Skin of body (tissue), 1 donor: ENCODE measurements at regions not wholly inside any gene's neighbourhood (a gene's known extent, or its start where the extent isn't known, plus 50 kb on each side); places are given as distances from the start of the nearest gene placed in this dataset.
"Not testable (repeated sequence)": the region's sequence is repeated elsewhere in the genome, so short reads cannot be mapped to it uniquely, and the experiment has no call there.

Source experiments
- DNase-seq: peaks from one replicate; lab custom pipeline; 2025; lab: John Stamatoyannopoulos, UW

DNA sequence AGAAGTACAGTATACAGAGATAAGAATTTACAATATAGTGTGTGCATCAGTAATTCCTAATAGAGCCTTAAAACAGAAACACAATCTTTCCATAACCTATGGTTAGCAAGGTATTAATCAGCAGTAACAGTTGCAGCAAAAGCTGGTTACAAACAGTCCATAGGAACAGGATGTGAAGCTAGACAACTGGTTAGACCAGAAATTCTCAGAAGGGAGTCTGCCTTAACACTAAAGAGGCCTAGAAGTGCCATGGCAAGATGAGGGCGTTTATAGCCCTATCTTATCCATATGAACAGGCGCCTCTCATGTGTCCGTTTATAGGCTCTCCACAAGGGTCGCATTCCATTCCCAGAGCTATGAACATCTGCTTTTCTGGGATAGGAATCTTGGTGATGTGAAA lies 450.1 kb downstream of the C12orf50 start:
- not testable (repeated sequence) for DNase-seq

DNA sequence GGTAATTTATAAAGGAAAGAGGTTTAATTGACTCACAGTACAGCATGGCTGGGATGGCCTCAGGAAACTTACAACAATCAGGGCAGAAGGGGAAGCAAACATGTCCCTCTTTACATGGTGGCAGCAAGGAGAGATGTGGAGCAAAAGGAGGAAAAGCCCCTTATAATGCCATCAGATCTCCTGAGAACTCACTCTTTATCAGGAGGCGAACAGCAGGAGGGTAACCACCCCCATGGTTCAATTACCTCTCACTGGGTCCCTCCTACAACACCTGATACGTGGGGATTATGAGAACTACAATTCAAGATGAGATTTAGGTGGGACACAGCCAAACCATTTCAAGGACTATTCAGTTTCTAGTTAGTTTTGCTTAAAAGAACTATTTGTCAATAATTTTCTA lies 453.3 kb downstream of the C12orf50 start:
- DNase-seq, result no peak

DNA sequence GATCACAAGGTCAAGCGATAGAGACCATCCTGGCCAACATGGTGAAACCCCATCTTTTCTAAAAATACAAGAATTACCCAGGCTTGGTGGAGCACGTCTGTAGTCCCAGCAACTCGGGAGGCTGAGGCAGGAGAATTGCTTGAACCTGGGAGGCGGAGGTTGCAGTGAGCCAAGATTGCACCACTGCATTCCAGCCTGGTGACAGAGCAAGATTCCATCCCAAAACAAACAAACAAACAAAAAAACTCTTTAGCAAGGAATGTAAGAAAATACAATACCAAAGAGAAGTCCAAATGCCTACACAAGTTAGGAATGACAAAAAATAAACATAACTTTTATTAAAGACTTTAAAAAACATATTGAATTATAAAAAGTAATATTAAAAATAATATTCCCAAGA lies 462.3 kb downstream of the C12orf50 start:
- DNase-seq, result not testable (repeated sequence)

DNA sequence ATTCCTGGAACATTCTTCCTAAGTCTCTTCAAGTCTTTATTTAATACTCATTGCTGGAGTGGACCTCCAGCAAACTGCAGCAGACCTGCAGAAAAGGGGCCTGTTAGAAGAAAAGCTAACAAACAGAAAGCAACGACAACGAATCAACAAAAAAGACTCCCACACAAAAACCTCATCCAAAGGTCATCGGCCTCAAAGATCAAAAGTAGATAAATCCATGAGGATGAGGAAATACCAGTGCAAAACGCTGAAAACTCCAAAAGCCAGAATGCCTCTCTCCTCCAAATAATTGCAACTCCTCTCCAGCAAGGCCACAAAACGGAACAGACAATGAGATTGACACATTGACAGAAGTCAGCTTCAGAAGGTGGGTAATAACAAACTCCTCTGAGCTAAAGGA lies 472.2 kb downstream of the C12orf50 start:
- no peak for DNase-seq

- DNase-seq, result not testable (repeated sequence)
Measured at GRCh38 chr12:87531213-87531612, 498.0 kb downstream of the C12orf50 start.

- no peak for DNase-seq
Measured at GRCh38 chr12:87529413-87529812, 499.8 kb downstream of the C12orf50 start.

GRCh38 chr12:87520968-87521367 lies 508.2 kb downstream of the C12orf50 start:
- DNase-seq, result no peak

- DNase-seq, result no peak
Measured at GRCh38 chr12:87518481-87518880, 510.7 kb downstream of the C12orf50 start.

- DNase-seq, result no peak
Measured at GRCh38 chr12:87518036-87518435, 511.2 kb downstream of the C12orf50 start.

GRCh38 chr12:87513536-87514280 lies 515.5 kb downstream of the C12orf50 start:
- no peak for DNase-seq

- DNase-seq, result no peak
Measured at GRCh38 chr12:87511371-87511770, 517.8 kb downstream of the C12orf50 start.

GRCh38 chr12:87509237-87509820 lies 519.9 kb downstream of the C12orf50 start:
- DNase-seq, result no peak

DNA sequence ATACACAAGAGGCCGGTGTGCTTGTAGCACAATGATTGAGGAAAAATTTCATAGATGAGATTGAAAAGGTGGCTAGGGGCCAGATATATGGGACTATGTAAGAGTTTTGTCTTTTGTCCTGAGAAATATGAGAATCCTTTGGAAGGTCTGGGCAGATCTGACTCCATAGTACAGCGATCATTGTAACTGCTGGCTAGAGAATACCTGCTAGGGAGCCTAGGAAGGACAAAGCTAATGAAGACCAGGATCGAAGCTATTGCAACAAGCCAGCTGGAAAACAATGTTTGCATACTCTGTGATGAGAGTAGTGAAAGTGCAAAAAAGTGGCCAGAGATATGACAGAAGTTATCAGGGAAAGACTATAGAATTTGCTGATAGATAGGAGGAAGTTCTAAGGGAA lies 537.6 kb downstream of the C12orf50 start:
- DNase-seq, result no peak

DNA sequence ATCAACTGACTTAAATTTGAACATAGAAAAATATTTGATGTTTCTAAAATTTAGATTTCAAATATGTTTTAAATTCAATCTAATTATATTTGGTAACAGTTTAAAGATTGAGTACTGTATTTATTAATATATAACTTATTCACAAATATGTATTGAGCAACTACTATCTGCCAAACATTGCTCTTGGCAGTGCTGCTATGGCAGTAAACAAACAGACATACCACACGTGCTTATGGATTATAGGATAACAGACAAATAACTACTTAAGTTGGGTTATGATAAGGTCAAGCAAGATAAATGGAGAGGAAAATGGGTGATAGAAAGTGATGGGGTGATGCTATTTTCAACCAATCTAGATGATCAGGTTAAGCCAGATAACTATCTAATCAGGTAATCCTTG lies 538.1 kb downstream of the C12orf50 start:
- no peak for DNase-seq

DNA sequence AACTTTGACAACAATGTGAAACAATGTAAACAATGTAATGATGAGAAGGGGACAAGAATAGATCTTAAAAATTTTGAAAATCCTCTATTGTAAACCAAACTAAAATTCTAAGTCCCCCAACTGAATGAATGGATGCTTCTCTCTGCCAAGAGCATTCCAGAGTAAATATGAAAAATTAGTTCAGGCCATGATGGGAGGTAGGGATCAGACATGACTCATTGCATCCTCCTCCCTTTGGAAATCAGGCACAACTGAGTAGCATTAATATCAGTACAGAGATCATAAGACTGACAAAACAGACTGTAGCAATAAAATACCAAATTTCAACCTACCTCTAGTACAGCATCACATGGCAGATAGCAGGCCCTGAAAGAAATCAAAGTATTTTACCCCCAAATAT lies 559.9 kb downstream of the C12orf50 start:
- no peak for DNase-seq

DNA sequence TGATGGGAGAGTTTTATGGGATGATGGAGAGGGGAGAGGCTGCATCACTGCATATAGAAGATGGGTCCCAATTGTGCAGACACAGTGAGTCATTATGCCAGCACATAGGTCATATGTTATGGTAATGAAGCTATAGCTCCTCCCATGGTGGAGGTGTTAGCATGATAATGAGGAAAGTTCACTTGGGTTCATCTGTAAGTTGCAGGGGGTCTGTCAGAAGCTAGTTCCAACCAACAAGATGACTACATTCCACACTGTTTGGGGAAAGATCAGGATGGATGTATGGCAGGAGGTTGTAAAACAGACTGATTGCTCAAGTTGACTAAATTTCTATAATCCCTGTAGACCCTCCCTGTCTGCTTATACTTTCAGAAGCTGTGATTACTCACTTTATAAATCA lies 561.3 kb downstream of the C12orf50 start:
- DNase-seq, result no peak

GRCh38 chr12:87464565-87464964 lies 564.6 kb downstream of the C12orf50 start:
- DNase-seq, result no peak

- DNase-seq, result no peak
Measured at GRCh38 chr12:87444039-87444438, 585.2 kb downstream of the C12orf50 start.

DNA sequence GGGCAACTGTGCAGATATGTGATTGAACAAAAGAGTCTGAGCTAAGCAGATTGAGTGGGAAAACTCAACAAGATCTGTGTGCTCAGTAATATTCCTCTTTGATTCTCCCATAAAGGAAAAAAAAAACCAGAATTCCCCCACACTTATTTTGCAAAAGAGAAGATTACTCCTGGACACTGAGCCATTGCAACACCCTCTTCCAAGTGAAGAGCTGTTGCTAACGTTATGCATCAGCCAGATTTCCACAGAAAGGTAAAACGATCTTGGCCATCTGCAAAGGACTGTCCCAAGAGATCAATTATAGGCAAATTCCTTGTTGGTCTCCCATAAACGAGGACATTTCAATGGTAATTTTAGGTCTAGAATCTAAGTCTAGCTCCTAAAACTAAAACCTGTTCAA lies 587.7 kb downstream of the C12orf50 start:
- DNase-seq, result no peak

- DNase-seq, result peak; percentile 10
Measured at GRCh38 chr12:87439990-87440827, 589.0 kb downstream of the C12orf50 start.

DNA sequence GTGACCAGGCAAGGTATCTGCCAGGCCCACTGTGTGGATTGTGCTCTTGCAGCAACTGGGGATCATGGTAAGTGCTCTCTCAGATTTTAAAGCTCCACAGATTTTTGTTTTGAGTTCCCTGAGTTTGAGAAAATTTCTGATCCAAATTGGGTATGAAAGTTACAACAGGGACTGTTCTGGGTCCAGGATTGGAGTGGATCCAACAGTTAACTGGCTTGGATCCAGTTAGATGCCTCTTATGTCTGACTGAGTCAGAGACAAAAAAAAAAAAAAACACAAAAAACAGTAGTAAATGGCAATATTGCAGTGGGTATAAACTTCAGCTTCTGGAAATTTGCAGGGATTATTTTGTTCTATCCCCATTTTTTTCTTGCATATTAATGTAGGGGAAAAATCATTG lies 598.8 kb downstream of the C12orf50 start:
- no peak for DNase-seq

DNA sequence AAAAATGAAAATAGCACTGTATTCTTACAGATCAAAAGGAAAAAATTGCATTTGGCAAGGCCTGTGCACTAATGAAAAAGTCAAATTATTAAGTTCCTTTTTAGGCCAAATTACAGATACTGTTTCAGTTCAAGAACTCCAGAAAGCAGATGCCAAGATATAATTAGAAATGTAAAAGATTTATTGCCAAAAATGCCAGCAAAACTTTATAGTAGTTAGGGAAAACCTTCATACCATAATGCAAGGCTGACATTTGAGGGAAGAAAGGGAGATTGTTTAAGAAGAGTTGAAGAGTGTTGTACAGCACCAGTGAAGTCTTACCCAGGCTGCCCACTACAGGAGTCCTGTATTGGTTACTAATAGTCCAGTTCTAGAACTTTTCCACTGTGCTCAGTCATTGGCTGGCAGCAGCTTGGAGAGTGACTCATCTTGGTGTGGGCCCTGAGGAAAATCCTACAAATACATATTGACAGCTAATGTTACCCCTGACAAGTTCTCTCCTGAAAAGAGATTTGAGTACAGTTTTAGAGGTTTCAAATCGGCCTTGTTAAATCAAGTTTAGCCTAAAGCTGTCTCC lies 600.4 kb downstream of the C12orf50 start:
- DNase-seq, result no peak
